ENCODE measurements at regions not wholly inside any gene's neighbourhood (a gene's known extent, or its start where the extent isn't known, plus 50 kb on each side); places are given as distances from the start of the nearest gene placed in this dataset.

DNA sequence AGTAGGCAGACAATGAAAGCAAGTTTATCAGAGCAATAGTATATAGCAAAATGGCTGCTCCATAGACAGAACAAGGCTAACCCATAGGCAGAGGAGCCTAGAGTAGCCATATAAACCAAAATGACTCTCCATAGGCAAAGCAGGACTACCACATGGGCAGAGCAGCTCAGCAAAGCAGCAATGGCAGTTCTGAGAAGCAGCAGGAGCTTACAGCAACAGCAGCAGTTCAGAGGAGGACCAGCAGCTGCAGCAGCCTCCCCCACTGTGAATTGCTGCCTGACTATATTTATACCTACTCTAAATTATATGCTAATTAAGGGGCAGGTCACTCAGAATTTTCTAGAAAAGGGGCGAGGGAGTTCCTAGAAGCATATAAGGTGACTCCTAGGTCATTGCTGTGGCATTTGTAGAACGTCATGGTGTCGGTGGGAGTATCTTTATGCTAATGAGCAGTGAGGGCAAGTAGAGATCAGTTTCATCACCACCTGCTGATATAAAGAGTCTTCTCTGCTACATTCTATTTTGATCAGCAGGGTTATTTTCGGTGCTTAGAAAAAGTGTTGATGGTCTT lies 1115.5 kb downstream of the DTWD2 start:
- no peak overlapping the region for H2AFZ ChIP-seq
- H3K9me3 ChIP-seq (ENCODE audit: insufficient read depth, low read depth), result no peaks in the 10 kb centered on the region
- no peak overlapping the region for H3K27ac ChIP-seq
- intact Hi-C loops (cut with micrococcal nuclease; ENCODE audit: unreplicated experiment), result no loop called here
- POLR2A ChIA-PET (ENCODE audit: unreplicated experiment), result no interaction called here
- H3F3A ChIP-seq (ENCODE audit: insufficient read depth, low read depth), result no peaks in the 10 kb centered on the region
- no peaks in the 10 kb centered on the region for H3K9me2 ChIP-seq (ENCODE audit: insufficient read depth)
- H3K36me3 ChIP-seq (ENCODE audit: low read depth), result no peaks in the 10 kb centered on the region
- no peaks in the 10 kb centered on the region for H4K20me1 ChIP-seq (ENCODE audit: insufficient read depth)
- no peaks in the 10 kb centered on the region for H3K4me1 ChIP-seq (replicated peaks; ENCODE audit: insufficient read depth)
- no peaks in the 10 kb centered on the region for H3K79me2 ChIP-seq (ENCODE audit: low read depth)
- CTCF ChIA-PET, result no interaction called here
- no TSS peak for BruUV-seq (replicated peaks)
- TF ChIP-seq CTCF (conservative IDR thresholded peaks at IDR 0.05) (no peak), EZH2 (IDR thresholded peaks at IDR 0.05; ENCODE audit: low read depth) (no peak)
- no peak overlapping the region for H3K4me2 ChIP-seq
- DNase-seq, result no peak
- H3K27me3 ChIP-seq (ENCODE audit: insufficient read depth, low read depth), result no peaks in the 10 kb centered on the region
- H3K4me3 ChIP-seq, result no peak overlapping the region

- H3K4me3 ChIP-seq, result no peak overlapping the region
- TF ChIP-seq EZH2 (IDR thresholded peaks at IDR 0.05; ENCODE audit: low read depth), result no peak
- no peak for TF ChIP-seq CTCF (conservative IDR thresholded peaks at IDR 0.05)
- no peaks in the 10 kb centered on the region for H3K9me2 ChIP-seq (ENCODE audit: insufficient read depth)
- H2AFZ ChIP-seq, result 0 out of 2 replicates have a peak overlapping the region, but pooled peaks have one; percentile 22
- H4K20me1 ChIP-seq (ENCODE audit: insufficient read depth), result no peaks in the 10 kb centered on the region
- no peaks in the 10 kb centered on the region for H3F3A ChIP-seq (ENCODE audit: insufficient read depth, low read depth)
- DNase-seq, result no peak
- no peaks in the 10 kb centered on the region for H3K36me3 ChIP-seq (ENCODE audit: low read depth)
- ChIA-PET CTCF (no interaction called here), POLR2A (ENCODE audit: unreplicated experiment) (no interaction called here)
- H3K9me3 ChIP-seq (ENCODE audit: insufficient read depth, low read depth), result no peaks in the 10 kb centered on the region
- no peaks in the 10 kb centered on the region for H3K4me1 ChIP-seq (replicated peaks; ENCODE audit: insufficient read depth)
- no peaks in the 10 kb centered on the region for H3K79me2 ChIP-seq (ENCODE audit: low read depth)
- no peak overlapping the region for H3K4me2 ChIP-seq
- intact Hi-C loops (cut with micrococcal nuclease; ENCODE audit: unreplicated experiment), result no loop called here
- H3K27ac ChIP-seq, result no peak overlapping the region
- no peaks in the 10 kb centered on the region for H3K27me3 ChIP-seq (ENCODE audit: insufficient read depth, low read depth)
- no TSS peak for BruUV-seq (replicated peaks)
Observed at GRCh38 chr5:117869596-117869995, 1118.8 kb downstream of the DTWD2 start.

DNA sequence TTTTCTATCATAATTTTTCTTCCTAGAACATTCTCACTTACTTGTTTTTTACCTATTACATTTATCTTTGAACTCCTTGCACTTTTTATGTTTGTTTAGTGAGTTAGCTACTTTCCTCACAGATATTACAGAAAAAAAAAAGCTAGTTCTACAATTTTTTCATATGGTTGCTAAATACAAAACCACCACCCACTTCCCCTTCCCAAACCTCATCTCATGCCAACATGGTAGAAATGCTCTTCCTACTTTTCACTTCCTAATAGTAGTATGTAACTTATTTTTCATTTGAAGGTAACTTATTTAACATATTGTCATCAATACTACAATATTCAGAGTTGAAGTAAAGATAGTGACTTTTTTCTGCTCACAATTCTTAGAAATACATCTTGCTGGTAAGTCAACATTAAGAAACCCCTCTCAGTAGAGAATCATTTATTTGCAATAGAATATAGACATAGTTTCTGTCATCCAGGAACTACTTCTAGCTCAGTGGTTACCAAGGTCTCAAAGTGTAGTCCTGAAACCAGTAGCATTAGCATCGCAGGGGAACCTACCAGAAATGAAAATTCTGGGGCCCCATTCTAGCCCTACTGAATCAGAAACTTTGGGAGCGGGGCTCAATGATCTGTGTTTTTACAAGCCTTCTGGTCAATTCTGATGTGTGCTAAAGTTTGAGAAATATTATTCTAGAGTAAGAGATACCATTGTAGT lies 1124.6 kb downstream of the DTWD2 start:
- Histone ChIP-seq H3K4me1 (replicated peaks; ENCODE audit: insufficient read depth) (no peaks in the 10 kb centered on the region), H3K27ac (no peak overlapping the region), H3K9me3 (ENCODE audit: insufficient read depth, low read depth) (no peaks in the 10 kb centered on the region), H4K20me1 (ENCODE audit: insufficient read depth) (no peaks in the 10 kb centered on the region), H3K36me3 (ENCODE audit: low read depth) (no peaks in the 10 kb centered on the region), H2AFZ (no peak overlapping the region), H3F3A (ENCODE audit: insufficient read depth, low read depth) (no peaks in the 10 kb centered on the region), H3K4me3 (no peak overlapping the region), H3K4me2 (no peak overlapping the region), H3K79me2 (ENCODE audit: low read depth) (no peaks in the 10 kb centered on the region), H3K9me2 (ENCODE audit: insufficient read depth) (no peaks in the 10 kb centered on the region), H3K27me3 (ENCODE audit: insufficient read depth, low read depth) (no peaks in the 10 kb centered on the region)
- BruUV-seq (replicated peaks), result no TSS peak
- ChIA-PET CTCF (no interaction called here), POLR2A (ENCODE audit: unreplicated experiment) (no interaction called here)
- TF ChIP-seq EZH2 (IDR thresholded peaks at IDR 0.05; ENCODE audit: low read depth) (no peak), CTCF (conservative IDR thresholded peaks at IDR 0.05) (no peak)
- intact Hi-C loops (cut with micrococcal nuclease; ENCODE audit: unreplicated experiment), result no loop called here
- DNase-seq, result no peak
